Right lobe of liver (tissue), 4 donors: ENCODE measurements at regions not wholly inside any gene's neighbourhood (a gene's known extent, or its start where the extent isn't known, plus 50 kb on each side); places are given as distances from the start of the nearest gene placed in this dataset.

Source experiments
- POLR2A ChIP-seq: fragments of 450-650 bp; IDR thresholded peaks from one replicate; pipeline ENCODE4 v1.6.1; 2017; ENCODE audit warnings: antibody characterized with exemption, mild to moderate bottlenecking
- TF ChIP-seq, protein P1 (sequence below), 4 donors: fragments of 200-600 bp in 3 of 4; fragments of 450-650 bp in 1 of 4; IDR thresholded peaks; one replicate each; pipeline versions ENCODE4 v1.5.1 to v1.8.0; 2016 to 2022; ENCODE audit warnings: antibody characterized with exemption in 4 of 4, mild to moderate bottlenecking in 2 of 4
- donor health status: DM: no; HTN: no; CAD: no.
- donor health status: DM: no; HTN: no; CAD: no.
- donor health status: DM: no; HTN: yes; CAD: no.

DNA sequence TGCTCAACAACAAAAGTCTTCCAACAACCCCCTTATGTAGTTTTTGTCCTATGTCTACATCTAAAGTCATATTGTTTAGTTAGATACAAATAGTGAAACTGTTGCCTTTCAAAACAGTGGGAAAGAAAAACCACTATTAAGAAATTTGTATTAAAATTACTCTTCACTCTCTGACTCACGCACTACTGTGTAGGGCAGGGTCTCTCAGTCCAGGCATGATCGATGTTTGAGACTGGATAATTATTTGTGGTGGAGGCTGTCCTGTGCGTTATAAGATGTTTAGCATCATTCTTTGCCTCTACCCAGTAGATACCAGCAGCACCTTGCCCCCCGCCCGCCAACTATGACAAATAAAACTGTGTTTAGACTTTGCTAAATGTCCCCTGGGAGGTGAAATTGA lies 369.4 kb upstream of the ZEB2 start:
- TF ChIP-seq, protein P1, sequence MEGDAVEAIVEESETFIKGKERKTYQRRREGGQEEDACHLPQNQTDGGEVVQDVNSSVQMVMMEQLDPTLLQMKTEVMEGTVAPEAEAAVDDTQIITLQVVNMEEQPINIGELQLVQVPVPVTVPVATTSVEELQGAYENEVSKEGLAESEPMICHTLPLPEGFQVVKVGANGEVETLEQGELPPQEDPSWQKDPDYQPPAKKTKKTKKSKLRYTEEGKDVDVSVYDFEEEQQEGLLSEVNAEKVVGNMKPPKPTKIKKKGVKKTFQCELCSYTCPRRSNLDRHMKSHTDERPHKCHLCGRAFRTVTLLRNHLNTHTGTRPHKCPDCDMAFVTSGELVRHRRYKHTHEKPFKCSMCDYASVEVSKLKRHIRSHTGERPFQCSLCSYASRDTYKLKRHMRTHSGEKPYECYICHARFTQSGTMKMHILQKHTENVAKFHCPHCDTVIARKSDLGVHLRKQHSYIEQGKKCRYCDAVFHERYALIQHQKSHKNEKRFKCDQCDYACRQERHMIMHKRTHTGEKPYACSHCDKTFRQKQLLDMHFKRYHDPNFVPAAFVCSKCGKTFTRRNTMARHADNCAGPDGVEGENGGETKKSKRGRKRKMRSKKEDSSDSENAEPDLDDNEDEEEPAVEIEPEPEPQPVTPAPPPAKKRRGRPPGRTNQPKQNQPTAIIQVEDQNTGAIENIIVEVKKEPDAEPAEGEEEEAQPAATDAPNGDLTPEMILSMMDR (IDR thresholded peaks at IDR 0.05), result no peak
- TF ChIP-seq POLR2A, result no peak
